ENCODE measurements at regions not wholly inside any gene's neighbourhood (a gene's known extent, or its start where the extent isn't known, plus 50 kb on each side); places are given as distances from the start of the nearest gene placed in this dataset.
A peak's percentile ranks its signal among the peaks of the same experiment; 100 is the strongest.

GRCh38 chr4:26220696-26221095 is 100.1 kb upstream of the RBPJ start:
- no peaks in the 10 kb centered on the region for H3K9me2 ChIP-seq (ENCODE audit: insufficient read depth)
- H3K79me2 ChIP-seq (ENCODE audit: low read depth) = no peaks in the 10 kb centered on the region
- H2AFZ ChIP-seq = no peak overlapping the region
- no peaks in the 10 kb centered on the region for H3K27me3 ChIP-seq (ENCODE audit: insufficient read depth, low read depth)
- peak overlapping the region; percentile 58 for H3K4me2 ChIP-seq
- H3K27ac ChIP-seq = peak overlapping the region; percentile 81
- peaks cover 44% of the 10 kb centered on the region for H3K4me1 ChIP-seq (replicated peaks; ENCODE audit: insufficient read depth)
- H4K20me1 ChIP-seq (ENCODE audit: insufficient read depth) = no peaks in the 10 kb centered on the region
- ChIA-PET POLR2A (ENCODE audit: unreplicated experiment) (no interaction called here), CTCF (no interaction called here)
- BruUV-seq (replicated peaks) = no TSS peak
- intact Hi-C loops (cut with micrococcal nuclease; ENCODE audit: unreplicated experiment) = loop anchor here (1.0 to 2.0 kb wide), 4 partner anchors 23 to 98 kb away; no protein-coding TSS in a partner anchor
- H3K36me3 ChIP-seq (ENCODE audit: low read depth) = no peaks in the 10 kb centered on the region
- H3K9me3 ChIP-seq (ENCODE audit: insufficient read depth, low read depth) = no peaks in the 10 kb centered on the region
- DNase-seq = peak; percentile 45 to 82
- TF ChIP-seq EZH2 (IDR thresholded peaks at IDR 0.05; ENCODE audit: low read depth) = no peak
- no peak for TF ChIP-seq CTCF (conservative IDR thresholded peaks at IDR 0.05)
- peaks cover 19% of the 10 kb centered on the region for H3F3A ChIP-seq (ENCODE audit: insufficient read depth, low read depth)
- no peak overlapping the region for H3K4me3 ChIP-seq

GRCh38 chr4:26223155-26223554 is 97.7 kb upstream of the RBPJ start:
- no peak for TF ChIP-seq CTCF (conservative IDR thresholded peaks at IDR 0.05)
- Histone ChIP-seq H3K36me3 (ENCODE audit: low read depth) (no peaks in the 10 kb centered on the region), H3F3A (ENCODE audit: insufficient read depth, low read depth) (peaks cover 19% of the 10 kb centered on the region), H3K4me3 (no peak overlapping the region), H3K27ac (no peak overlapping the region), H3K9me2 (ENCODE audit: insufficient read depth) (no peaks in the 10 kb centered on the region), H3K9me3 (ENCODE audit: insufficient read depth, low read depth) (no peaks in the 10 kb centered on the region), H3K27me3 (ENCODE audit: insufficient read depth, low read depth) (no peaks in the 10 kb centered on the region), H3K4me2 (no peak overlapping the region), H4K20me1 (ENCODE audit: insufficient read depth) (no peaks in the 10 kb centered on the region), H2AFZ (no peak overlapping the region), H3K79me2 (ENCODE audit: low read depth) (no peaks in the 10 kb centered on the region), H3K4me1 (replicated peaks; ENCODE audit: insufficient read depth) (peaks cover 44% of the 10 kb centered on the region)
- peak in 1 of 2 experiments; percentile 58 for DNase-seq
- intact Hi-C loops (cut with micrococcal nuclease; ENCODE audit: unreplicated experiment) = no loop called here
- POLR2A ChIA-PET (ENCODE audit: unreplicated experiment) = no interaction called here
- CTCF ChIA-PET = no interaction called here
- no TSS peak for BruUV-seq (replicated peaks)

GRCh38 chr4:26226629-26227376 is 94.0 kb upstream of the RBPJ start:
- Histone ChIP-seq H3K9me2 (ENCODE audit: insufficient read depth) (no peaks in the 10 kb centered on the region), H2AFZ (peak overlapping the region; percentile 33; the same call in 1 of the 2 replicates), H3K36me3 (ENCODE audit: low read depth) (no peaks in the 10 kb centered on the region), H3F3A (ENCODE audit: insufficient read depth, low read depth) (peaks cover 4% of the 10 kb centered on the region; the same call in 1 of the 2 replicates), H3K4me3 (no peak overlapping the region), H3K27ac (no peak overlapping the region), H4K20me1 (ENCODE audit: insufficient read depth) (no peaks in the 10 kb centered on the region), H3K4me1 (replicated peaks; ENCODE audit: insufficient read depth) (peaks cover 9% of the 10 kb centered on the region), H3K79me2 (ENCODE audit: low read depth) (no peaks in the 10 kb centered on the region), H3K9me3 (ENCODE audit: insufficient read depth, low read depth) (no peaks in the 10 kb centered on the region), H3K27me3 (ENCODE audit: insufficient read depth, low read depth) (no peaks in the 10 kb centered on the region), H3K4me2 (no peak overlapping the region)
- intact Hi-C loops (cut with micrococcal nuclease; ENCODE audit: unreplicated experiment) = no loop called here
- POLR2A ChIA-PET (ENCODE audit: unreplicated experiment) = no interaction called here
- no TSS peak for BruUV-seq (replicated peaks)
- no peak for TF ChIP-seq EZH2 (IDR thresholded peaks at IDR 0.05; ENCODE audit: low read depth)
- no peak for TF ChIP-seq CTCF (conservative IDR thresholded peaks at IDR 0.05)
- peak in 1 of 2 experiments; percentile 70 for DNase-seq
- CTCF ChIA-PET = no interaction called here

Data from PC-9 (cell line).